ENCODE measurements at regions not wholly inside any gene's neighbourhood (a gene's known extent, or its start where the extent isn't known, plus 50 kb on each side); places are given as distances from the start of the nearest gene placed in this dataset.

DNA sequence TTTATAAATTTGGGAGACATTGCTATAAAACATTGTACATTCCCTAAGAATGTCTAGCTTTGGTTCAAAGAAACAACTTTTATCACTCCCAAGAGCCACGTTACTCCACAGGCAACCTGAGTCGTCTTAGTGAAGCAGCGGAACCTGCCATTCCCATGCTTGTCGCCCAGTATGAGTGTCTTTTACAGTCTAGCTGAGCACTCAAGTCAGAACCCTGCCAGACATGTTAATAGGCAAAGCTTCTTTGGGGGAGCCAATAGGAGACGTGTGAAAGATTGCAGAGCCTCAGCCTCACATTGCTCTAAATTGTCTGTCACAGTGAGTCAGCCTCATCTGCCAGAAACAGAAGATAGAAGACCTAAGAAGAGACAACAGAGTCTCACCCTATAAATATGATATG, 541.6 kb upstream of the FLRT2 start:
- TF ChIP-seq, protein P1, sequence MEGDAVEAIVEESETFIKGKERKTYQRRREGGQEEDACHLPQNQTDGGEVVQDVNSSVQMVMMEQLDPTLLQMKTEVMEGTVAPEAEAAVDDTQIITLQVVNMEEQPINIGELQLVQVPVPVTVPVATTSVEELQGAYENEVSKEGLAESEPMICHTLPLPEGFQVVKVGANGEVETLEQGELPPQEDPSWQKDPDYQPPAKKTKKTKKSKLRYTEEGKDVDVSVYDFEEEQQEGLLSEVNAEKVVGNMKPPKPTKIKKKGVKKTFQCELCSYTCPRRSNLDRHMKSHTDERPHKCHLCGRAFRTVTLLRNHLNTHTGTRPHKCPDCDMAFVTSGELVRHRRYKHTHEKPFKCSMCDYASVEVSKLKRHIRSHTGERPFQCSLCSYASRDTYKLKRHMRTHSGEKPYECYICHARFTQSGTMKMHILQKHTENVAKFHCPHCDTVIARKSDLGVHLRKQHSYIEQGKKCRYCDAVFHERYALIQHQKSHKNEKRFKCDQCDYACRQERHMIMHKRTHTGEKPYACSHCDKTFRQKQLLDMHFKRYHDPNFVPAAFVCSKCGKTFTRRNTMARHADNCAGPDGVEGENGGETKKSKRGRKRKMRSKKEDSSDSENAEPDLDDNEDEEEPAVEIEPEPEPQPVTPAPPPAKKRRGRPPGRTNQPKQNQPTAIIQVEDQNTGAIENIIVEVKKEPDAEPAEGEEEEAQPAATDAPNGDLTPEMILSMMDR (conservative IDR thresholded peaks at IDR 0.05; ENCODE audit: low read depth in 2 of 2): no peak
- TF ChIP-seq EZH2phosphoT487 (IDR thresholded peaks at IDR 0.05; ENCODE audit: unreplicated experiment) (no peak), JUNB (IDR thresholded peaks at IDR 0.05; ENCODE audit: unreplicated experiment) (no peak), ZNF114 (CRISPR knock-in tag; IDR thresholded peaks at IDR 0.05) (no peak), POLR2AphosphoS5 (IDR thresholded peaks at IDR 0.05; ENCODE audit: low read depth) (no peak), CREB1 (CRISPR knock-in tag; IDR thresholded peaks at IDR 0.05; ENCODE audit: low read depth) (no peak), STAT1 (IDR thresholded peaks at IDR 0.05; ENCODE audit: unreplicated experiment) (no peak), NANOG (IDR thresholded peaks at IDR 0.05; ENCODE audit: borderline replicate concordance) (no peak), EZH2 (IDR thresholded peaks at IDR 0.05; ENCODE audit: low read depth, unreplicated experiment) (no peak), ZNF331 (CRISPR knock-in tag; IDR thresholded peaks at IDR 0.05; ENCODE audit: low read depth) (no peak)
- TF ChIP-seq, protein P2, sequence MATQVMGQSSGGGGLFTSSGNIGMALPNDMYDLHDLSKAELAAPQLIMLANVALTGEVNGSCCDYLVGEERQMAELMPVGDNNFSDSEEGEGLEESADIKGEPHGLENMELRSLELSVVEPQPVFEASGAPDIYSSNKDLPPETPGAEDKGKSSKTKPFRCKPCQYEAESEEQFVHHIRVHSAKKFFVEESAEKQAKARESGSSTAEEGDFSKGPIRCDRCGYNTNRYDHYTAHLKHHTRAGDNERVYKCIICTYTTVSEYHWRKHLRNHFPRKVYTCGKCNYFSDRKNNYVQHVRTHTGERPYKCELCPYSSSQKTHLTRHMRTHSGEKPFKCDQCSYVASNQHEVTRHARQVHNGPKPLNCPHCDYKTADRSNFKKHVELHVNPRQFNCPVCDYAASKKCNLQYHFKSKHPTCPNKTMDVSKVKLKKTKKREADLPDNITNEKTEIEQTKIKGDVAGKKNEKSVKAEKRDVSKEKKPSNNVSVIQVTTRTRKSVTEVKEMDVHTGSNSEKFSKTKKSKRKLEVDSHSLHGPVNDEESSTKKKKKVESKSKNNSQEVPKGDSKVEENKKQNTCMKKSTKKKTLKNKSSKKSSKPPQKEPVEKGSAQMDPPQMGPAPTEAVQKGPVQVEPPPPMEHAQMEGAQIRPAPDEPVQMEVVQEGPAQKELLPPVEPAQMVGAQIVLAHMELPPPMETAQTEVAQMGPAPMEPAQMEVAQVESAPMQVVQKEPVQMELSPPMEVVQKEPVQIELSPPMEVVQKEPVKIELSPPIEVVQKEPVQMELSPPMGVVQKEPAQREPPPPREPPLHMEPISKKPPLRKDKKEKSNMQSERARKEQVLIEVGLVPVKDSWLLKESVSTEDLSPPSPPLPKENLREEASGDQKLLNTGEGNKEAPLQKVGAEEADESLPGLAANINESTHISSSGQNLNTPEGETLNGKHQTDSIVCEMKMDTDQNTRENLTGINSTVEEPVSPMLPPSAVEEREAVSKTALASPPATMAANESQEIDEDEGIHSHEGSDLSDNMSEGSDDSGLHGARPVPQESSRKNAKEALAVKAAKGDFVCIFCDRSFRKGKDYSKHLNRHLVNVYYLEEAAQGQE (IDR thresholded peaks at IDR 0.05; ENCODE audit: unreplicated experiment): no peak
- TF ChIP-seq, protein P3, sequence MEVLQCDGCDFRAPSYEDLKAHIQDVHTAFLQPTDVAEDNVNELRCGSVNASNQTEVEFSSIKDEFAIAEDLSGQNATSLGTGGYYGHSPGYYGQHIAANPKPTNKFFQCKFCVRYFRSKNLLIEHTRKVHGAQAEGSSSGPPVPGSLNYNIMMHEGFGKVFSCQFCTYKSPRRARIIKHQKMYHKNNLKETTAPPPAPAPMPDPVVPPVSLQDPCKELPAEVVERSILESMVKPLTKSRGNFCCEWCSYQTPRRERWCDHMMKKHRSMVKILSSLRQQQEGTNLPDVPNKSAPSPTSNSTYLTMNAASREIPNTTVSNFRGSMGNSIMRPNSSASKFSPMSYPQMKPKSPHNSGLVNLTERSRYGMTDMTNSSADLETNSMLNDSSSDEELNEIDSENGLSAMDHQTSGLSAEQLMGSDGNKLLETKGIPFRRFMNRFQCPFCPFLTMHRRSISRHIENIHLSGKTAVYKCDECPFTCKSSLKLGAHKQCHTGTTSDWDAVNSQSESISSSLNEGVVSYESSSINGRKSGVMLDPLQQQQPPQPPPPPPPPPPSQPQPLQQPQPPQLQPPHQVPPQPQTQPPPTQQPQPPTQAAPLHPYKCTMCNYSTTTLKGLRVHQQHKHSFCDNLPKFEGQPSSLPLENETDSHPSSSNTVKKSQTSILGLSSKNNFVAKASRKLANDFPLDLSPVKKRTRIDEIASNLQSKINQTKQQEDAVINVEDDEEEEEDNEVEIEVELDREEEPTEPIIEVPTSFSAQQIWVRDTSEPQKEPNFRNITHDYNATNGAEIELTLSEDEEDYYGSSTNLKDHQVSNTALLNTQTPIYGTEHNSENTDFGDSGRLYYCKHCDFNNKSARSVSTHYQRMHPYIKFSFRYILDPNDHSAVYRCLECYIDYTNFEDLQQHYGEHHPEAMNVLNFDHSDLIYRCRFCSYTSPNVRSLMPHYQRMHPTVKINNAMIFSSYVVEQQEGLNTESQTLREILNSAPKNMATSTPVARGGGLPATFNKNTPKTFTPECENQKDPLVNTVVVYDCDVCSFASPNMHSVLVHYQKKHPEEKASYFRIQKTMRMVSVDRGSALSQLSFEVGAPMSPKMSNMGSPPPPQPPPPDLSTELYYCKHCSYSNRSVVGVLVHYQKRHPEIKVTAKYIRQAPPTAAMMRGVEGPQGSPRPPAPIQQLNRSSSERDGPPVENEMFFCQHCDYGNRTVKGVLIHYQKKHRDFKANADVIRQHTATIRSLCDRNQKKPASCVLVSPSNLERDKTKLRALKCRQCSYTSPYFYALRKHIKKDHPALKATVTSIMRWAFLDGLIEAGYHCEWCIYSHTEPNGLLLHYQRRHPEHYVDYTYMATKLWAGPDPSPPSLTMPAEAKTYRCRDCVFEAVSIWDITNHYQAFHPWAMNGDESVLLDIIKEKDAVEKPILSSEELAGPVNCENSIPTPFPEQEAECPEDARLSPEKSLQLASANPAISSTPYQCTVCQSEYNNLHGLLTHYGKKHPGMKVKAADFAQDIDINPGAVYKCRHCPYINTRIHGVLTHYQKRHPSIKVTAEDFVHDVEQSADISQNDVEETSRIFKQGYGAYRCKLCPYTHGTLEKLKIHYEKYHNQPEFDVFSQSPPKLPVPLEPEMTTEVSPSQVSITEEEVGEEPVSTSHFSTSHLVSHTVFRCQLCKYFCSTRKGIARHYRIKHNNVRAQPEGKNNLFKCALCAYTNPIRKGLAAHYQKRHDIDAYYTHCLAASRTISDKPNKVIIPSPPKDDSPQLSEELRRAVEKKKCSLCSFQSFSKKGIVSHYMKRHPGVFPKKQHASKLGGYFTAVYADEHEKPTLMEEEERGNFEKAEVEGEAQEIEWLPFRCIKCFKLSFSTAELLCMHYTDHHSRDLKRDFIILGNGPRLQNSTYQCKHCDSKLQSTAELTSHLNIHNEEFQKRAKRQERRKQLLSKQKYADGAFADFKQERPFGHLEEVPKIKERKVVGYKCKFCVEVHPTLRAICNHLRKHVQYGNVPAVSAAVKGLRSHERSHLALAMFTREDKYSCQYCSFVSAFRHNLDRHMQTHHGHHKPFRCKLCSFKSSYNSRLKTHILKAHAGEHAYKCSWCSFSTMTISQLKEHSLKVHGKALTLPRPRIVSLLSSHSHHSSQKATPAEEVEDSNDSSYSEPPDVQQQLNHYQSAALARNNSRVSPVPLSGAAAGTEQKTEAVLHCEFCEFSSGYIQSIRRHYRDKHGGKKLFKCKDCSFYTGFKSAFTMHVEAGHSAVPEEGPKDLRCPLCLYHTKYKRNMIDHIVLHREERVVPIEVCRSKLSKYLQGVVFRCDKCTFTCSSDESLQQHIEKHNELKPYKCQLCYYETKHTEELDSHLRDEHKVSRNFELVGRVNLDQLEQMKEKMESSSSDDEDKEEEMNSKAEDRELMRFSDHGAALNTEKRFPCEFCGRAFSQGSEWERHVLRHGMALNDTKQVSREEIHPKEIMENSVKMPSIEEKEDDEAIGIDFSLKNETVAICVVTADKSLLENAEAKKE (CRISPR knock-in tag; IDR thresholded peaks at IDR 0.05): no peak
- TF ChIP-seq, protein P4, sequence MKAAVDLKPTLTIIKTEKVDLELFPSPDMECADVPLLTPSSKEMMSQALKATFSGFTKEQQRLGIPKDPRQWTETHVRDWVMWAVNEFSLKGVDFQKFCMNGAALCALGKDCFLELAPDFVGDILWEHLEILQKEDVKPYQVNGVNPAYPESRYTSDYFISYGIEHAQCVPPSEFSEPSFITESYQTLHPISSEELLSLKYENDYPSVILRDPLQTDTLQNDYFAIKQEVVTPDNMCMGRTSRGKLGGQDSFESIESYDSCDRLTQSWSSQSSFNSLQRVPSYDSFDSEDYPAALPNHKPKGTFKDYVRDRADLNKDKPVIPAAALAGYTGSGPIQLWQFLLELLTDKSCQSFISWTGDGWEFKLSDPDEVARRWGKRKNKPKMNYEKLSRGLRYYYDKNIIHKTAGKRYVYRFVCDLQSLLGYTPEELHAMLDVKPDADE (IDR thresholded peaks at IDR 0.05): no peak

Data from GM23338 (cell line).